ENCODE measurements at regions not wholly inside any gene's neighbourhood (a gene's known extent, or its start where the extent isn't known, plus 50 kb on each side); places are given as distances from the start of the nearest gene placed in this dataset.

DNA sequence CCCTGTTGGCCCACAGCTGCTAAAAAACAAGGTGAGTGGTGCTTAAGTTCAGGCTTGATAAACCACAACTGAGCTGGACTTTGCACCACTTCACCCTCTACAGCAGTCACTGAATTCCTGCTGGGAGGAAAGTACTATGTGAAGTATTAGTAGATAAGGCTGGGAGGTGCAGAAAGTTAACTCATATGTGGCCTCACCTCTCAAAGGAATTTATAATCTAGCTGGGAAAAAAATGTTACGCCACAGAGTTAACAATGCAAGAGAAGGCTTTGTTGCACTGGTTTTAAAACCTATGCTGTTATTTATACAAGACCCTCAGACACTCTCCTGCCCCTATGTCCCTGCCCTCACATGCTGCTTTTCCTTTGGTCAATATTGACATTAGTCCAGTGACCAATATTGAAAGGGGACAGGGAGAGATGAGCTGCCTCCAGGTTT, 60.9 kb downstream of the LIG4 start:
- no peak for TF ChIP-seq CTCF (IDR thresholded peaks at IDR 0.05 in 2 of 3, conservative IDR thresholded peaks at IDR 0.05 in 1 of 3; ENCODE audit: insufficient read depth in 2 of 3, low read depth in 1 of 3, low read length in 3 of 3)
- TF ChIP-seq ZBTB43 (CRISPR knock-in tag; IDR thresholded peaks at IDR 0.05), result no peak
- no peak for TF ChIP-seq ARID4B (CRISPR knock-in tag; IDR thresholded peaks at IDR 0.05)
- TF ChIP-seq KDM2B (CRISPR knock-in tag; IDR thresholded peaks at IDR 0.05), result no peak
- no peak for TF ChIP-seq PREB (CRISPR knock-in tag; IDR thresholded peaks at IDR 0.05)
- no peak for TF ChIP-seq ZNF408 (CRISPR knock-in tag; IDR thresholded peaks at IDR 0.05; ENCODE audit: low read depth)
- TF ChIP-seq, protein P1, sequence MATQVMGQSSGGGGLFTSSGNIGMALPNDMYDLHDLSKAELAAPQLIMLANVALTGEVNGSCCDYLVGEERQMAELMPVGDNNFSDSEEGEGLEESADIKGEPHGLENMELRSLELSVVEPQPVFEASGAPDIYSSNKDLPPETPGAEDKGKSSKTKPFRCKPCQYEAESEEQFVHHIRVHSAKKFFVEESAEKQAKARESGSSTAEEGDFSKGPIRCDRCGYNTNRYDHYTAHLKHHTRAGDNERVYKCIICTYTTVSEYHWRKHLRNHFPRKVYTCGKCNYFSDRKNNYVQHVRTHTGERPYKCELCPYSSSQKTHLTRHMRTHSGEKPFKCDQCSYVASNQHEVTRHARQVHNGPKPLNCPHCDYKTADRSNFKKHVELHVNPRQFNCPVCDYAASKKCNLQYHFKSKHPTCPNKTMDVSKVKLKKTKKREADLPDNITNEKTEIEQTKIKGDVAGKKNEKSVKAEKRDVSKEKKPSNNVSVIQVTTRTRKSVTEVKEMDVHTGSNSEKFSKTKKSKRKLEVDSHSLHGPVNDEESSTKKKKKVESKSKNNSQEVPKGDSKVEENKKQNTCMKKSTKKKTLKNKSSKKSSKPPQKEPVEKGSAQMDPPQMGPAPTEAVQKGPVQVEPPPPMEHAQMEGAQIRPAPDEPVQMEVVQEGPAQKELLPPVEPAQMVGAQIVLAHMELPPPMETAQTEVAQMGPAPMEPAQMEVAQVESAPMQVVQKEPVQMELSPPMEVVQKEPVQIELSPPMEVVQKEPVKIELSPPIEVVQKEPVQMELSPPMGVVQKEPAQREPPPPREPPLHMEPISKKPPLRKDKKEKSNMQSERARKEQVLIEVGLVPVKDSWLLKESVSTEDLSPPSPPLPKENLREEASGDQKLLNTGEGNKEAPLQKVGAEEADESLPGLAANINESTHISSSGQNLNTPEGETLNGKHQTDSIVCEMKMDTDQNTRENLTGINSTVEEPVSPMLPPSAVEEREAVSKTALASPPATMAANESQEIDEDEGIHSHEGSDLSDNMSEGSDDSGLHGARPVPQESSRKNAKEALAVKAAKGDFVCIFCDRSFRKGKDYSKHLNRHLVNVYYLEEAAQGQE (IDR thresholded peaks at IDR 0.05; ENCODE audit: borderline replicate concordance), result no peak
- TF ChIP-seq, protein P1 (CRISPR knock-in tag; IDR thresholded peaks at IDR 0.05; ENCODE audit: low read depth), result no peak
- TF ChIP-seq POLR2A (conservative IDR thresholded peaks at IDR 0.05), result no peak

All from K562 (cell line).